ENCODE measurements at regions not wholly inside any gene's neighbourhood (a gene's known extent, or its start where the extent isn't known, plus 50 kb on each side); places are given as distances from the start of the nearest gene placed in this dataset.
A peak's percentile ranks its signal among the peaks of the same experiment; 100 is the strongest.

- H3K4me3 ChIP-seq (ENCODE audit: low read depth, low read length): no peak overlapping the region
- CTCF ChIA-PET: no interaction called here
- no peak for DNase-seq (ENCODE audit: low read depth, low spot score)
- POLR2A ChIA-PET: no interaction called here
- TF ChIP-seq, protein P1, sequence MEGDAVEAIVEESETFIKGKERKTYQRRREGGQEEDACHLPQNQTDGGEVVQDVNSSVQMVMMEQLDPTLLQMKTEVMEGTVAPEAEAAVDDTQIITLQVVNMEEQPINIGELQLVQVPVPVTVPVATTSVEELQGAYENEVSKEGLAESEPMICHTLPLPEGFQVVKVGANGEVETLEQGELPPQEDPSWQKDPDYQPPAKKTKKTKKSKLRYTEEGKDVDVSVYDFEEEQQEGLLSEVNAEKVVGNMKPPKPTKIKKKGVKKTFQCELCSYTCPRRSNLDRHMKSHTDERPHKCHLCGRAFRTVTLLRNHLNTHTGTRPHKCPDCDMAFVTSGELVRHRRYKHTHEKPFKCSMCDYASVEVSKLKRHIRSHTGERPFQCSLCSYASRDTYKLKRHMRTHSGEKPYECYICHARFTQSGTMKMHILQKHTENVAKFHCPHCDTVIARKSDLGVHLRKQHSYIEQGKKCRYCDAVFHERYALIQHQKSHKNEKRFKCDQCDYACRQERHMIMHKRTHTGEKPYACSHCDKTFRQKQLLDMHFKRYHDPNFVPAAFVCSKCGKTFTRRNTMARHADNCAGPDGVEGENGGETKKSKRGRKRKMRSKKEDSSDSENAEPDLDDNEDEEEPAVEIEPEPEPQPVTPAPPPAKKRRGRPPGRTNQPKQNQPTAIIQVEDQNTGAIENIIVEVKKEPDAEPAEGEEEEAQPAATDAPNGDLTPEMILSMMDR (IDR thresholded peaks at IDR 0.05; ENCODE audit: insufficient read depth, low read length, missing control alignments): no peak
Observed at GRCh38 chr1:192441492-192441891, 124.7 kb downstream of the RGS21 start.

GRCh38 chr1:192442736-192443135 lies 125.9 kb downstream of the RGS21 start:
- ChIA-PET CTCF (interaction anchor here (1.6 kb wide), 1 partner anchor 449 kb away, joined by 7 read pairs; no protein-coding TSS in a partner anchor), POLR2A (no interaction called here)
- TF ChIP-seq, protein P1 (IDR thresholded peaks at IDR 0.05; ENCODE audit: insufficient read depth, low read length, missing control alignments): no peak
- DNase-seq (ENCODE audit: low read depth, low spot score): no peak
- H3K4me3 ChIP-seq (ENCODE audit: low read depth, low read length): no peak overlapping the region

DNA sequence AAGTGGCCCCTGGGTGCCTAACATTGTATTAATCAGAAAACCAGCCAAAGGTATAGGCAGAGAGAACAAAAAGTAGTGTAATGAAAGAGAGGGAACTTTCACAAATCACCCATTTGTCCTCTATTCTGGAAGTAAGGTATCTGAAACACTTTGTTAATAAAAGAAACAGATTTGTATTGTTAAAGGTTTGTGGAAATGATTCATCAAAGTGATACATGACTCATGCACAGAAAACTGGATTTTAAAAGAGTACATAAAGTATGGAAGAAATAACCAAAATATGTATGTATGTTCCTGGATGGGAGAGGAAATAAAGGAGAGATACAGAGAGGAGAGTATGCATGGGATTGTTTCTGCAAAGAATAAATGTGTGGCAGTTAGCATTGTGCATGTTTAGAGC lies 126.8 kb downstream of the RGS21 start:
- POLR2A ChIA-PET: no interaction called here
- no peak overlapping the region for H3K4me3 ChIP-seq (ENCODE audit: low read depth, low read length)
- DNase-seq (ENCODE audit: low read depth, low spot score): no peak
- TF ChIP-seq, protein P1 (IDR thresholded peaks at IDR 0.05; ENCODE audit: insufficient read depth, low read length, missing control alignments): no peak
- CTCF ChIA-PET: interaction anchor here (0.8 to 1.6 kb wide), 3 partner anchors 10 to 460 kb away, joined by 3 to 16 read pairs (median 3); no protein-coding TSS in a partner anchor

- TF ChIP-seq, protein P1 (IDR thresholded peaks at IDR 0.05; ENCODE audit: insufficient read depth, low read length, missing control alignments): no peak
- no peak for DNase-seq (ENCODE audit: low read depth, low spot score)
- H3K4me3 ChIP-seq (ENCODE audit: low read depth, low read length): no peak overlapping the region
- CTCF ChIA-PET: interaction anchor here (1.6 kb wide), 1 partner anchor 451 kb away, joined by 16 read pairs; no protein-coding TSS in a partner anchor
- POLR2A ChIA-PET: no interaction called here
Observed at GRCh38 chr1:192445241-192445640, 128.4 kb downstream of the RGS21 start.

- no peak overlapping the region for H3K4me3 ChIP-seq (ENCODE audit: low read depth, low read length)
- TF ChIP-seq, protein P1 (IDR thresholded peaks at IDR 0.05; ENCODE audit: insufficient read depth, low read length, missing control alignments): peak; percentile 18
- ChIA-PET POLR2A (no interaction called here), CTCF (interaction anchor here (0.9 to 2.0 kb wide), 4 partner anchors 8 to 452 kb away, joined by 3 to 14 read pairs (median 4); no protein-coding TSS in a partner anchor)
- no peak for DNase-seq (ENCODE audit: low read depth, low spot score)
Observed at GRCh38 chr1:192445839-192446489, 129.2 kb downstream of the RGS21 start.

GRCh38 chr1:192448026-192448578 lies 127.5 kb upstream of the RGS1 start:
- DNase-seq (ENCODE audit: low read depth, low spot score): no peak
- ChIA-PET POLR2A (no interaction called here), CTCF (no interaction called here)
- TF ChIP-seq, protein P1 (IDR thresholded peaks at IDR 0.05; ENCODE audit: insufficient read depth, low read length, missing control alignments): no peak
- H3K4me3 ChIP-seq (ENCODE audit: low read depth, low read length): no peak overlapping the region
